ENCODE measurements at regions not wholly inside any gene's neighbourhood (a gene's known extent, or its start where the extent isn't known, plus 50 kb on each side); places are given as distances from the start of the nearest gene placed in this dataset.

DNA sequence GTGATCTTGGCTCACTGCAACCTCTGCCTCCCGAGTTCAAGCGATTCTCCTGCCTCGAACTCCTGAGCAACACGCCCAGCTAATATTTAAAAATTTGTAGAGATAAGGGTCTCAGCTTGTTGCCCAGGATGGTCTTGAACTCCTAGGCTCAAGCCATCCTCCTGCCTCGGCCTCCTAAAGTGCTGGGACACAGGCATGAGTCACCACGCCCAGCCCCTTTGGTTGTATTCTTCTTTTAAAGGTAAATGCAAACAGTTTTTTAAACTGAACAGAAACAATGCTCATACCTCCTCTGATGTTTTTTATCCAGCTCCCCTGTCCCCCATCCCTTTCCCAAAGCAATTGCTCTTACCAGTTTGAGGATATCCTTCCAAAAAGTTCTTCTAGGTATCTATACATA lies 79.5 kb upstream of the DUSP5 start:
- no peak overlapping the region for H3K4me3 ChIP-seq
- TF ChIP-seq EZH2phosphoT487 (IDR thresholded peaks at IDR 0.05; ENCODE audit: low read depth, severe bottlenecking, unreplicated experiment) (no peak), EZH2 (IDR thresholded peaks at IDR 0.05; ENCODE audit: borderline replicate concordance) (no peak)
- TF ChIP-seq, protein P1, sequence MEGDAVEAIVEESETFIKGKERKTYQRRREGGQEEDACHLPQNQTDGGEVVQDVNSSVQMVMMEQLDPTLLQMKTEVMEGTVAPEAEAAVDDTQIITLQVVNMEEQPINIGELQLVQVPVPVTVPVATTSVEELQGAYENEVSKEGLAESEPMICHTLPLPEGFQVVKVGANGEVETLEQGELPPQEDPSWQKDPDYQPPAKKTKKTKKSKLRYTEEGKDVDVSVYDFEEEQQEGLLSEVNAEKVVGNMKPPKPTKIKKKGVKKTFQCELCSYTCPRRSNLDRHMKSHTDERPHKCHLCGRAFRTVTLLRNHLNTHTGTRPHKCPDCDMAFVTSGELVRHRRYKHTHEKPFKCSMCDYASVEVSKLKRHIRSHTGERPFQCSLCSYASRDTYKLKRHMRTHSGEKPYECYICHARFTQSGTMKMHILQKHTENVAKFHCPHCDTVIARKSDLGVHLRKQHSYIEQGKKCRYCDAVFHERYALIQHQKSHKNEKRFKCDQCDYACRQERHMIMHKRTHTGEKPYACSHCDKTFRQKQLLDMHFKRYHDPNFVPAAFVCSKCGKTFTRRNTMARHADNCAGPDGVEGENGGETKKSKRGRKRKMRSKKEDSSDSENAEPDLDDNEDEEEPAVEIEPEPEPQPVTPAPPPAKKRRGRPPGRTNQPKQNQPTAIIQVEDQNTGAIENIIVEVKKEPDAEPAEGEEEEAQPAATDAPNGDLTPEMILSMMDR (IDR thresholded peaks at IDR 0.05; ENCODE audit: poor library complexity), result no peak
- whole genome bisulfite sequencing (ENCODE audit: low lambda C conversion rate, missing lambda C conversion rate), result 78% methylated on average over 6 of the region's 6 CpGs
- H3K9me3 ChIP-seq (ENCODE audit: low read depth), result no peaks in the 10 kb centered on the region
- H2AFZ ChIP-seq, result no peak overlapping the region
- H3K27ac ChIP-seq, result no peak overlapping the region
- H3K36me3 ChIP-seq (replicated peaks; ENCODE audit: insufficient read depth, low read depth), result no peaks in the 10 kb centered on the region
- no peaks in the 10 kb centered on the region for H3K27me3 ChIP-seq
- no peak overlapping the region for H3K4me2 ChIP-seq
- no peak for DNase-seq (ENCODE audit: low spot score)
- H3K79me2 ChIP-seq, result no peaks in the 10 kb centered on the region
- no peaks in the 10 kb centered on the region for H4K20me1 ChIP-seq (ENCODE audit: insufficient read depth, poor library complexity, severe bottlenecking)
- peaks cover 10% of the 10 kb centered on the region for H3K4me1 ChIP-seq (ENCODE audit: insufficient read depth)
- H3K9me2 ChIP-seq (replicated peaks; ENCODE audit: insufficient read depth), result no peaks in the 10 kb centered on the region

- no peak overlapping the region for H3K27ac ChIP-seq
- H3K36me3 ChIP-seq (replicated peaks; ENCODE audit: insufficient read depth, low read depth), result no peaks in the 10 kb centered on the region
- no peaks in the 10 kb centered on the region for H4K20me1 ChIP-seq (ENCODE audit: insufficient read depth, poor library complexity, severe bottlenecking)
- H2AFZ ChIP-seq, result no peak overlapping the region
- no peaks in the 10 kb centered on the region for H3K27me3 ChIP-seq
- no peaks in the 10 kb centered on the region for H3K9me2 ChIP-seq (replicated peaks; ENCODE audit: insufficient read depth)
- no peaks in the 10 kb centered on the region for H3K9me3 ChIP-seq (ENCODE audit: low read depth)
- H3K4me3 ChIP-seq, result no peak overlapping the region
- H3K79me2 ChIP-seq, result no peaks in the 10 kb centered on the region
- DNase-seq (ENCODE audit: low spot score), result no peak
- H3K4me2 ChIP-seq, result no peak overlapping the region
- peaks cover 7% of the 10 kb centered on the region for H3K4me1 ChIP-seq (ENCODE audit: insufficient read depth)
- WGBS (ENCODE audit: low lambda C conversion rate, missing lambda C conversion rate), result 90% methylated on average over 5 of the region's 5 CpGs
- TF ChIP-seq EZH2 (IDR thresholded peaks at IDR 0.05; ENCODE audit: borderline replicate concordance), result no peak
- TF ChIP-seq, protein P1 (IDR thresholded peaks at IDR 0.05; ENCODE audit: poor library complexity), result no peak
- TF ChIP-seq EZH2phosphoT487 (IDR thresholded peaks at IDR 0.05; ENCODE audit: low read depth, severe bottlenecking, unreplicated experiment), result no peak
These were observed 78.4 kb upstream of the DUSP5 start for GRCh38 chr10:110419265-110419664.

DNA sequence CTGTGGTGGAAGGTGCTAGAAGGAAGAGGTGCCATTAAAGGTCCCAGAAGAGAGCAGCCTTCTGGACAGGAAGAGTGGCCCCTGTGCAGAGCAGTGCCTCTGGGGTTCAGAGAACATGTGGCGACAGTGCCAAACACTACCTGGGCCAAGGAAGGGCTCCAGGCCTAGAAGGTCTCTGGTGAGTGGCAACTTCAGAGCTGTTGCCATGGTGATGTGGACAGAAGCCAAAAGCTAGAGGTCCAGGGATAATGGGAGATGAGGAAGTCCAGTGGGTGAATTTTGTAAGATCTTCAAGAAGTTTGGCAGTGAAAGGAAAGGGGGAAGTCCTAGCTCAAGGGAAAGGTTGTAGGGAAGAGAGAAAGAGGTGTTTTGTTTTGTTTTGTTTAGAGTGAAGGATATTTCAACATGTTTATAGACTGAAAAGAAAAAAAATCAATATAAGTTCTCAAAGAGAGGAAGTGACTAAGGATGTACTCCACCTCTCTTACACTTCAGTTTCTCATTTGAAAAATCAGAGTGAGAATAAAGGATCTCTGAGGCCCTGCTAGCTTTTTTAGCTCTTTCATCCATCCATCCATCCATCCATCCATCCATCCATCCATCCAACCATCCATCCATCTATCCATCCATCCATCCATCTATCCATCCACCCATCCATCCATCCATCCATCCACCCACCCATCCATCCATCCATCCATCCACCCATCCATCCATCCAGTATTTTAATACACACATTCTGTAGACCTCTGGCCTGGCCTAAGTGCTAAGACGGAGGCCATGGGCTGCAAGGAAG lies 77.1 kb upstream of the DUSP5 start:
- WGBS (ENCODE audit: low lambda C conversion rate, missing lambda C conversion rate), result 89% methylated on average over 2 of the region's 2 CpGs
- Histone ChIP-seq H3K36me3 (replicated peaks; ENCODE audit: insufficient read depth, low read depth) (no peaks in the 10 kb centered on the region), H3K9me3 (ENCODE audit: low read depth) (no peaks in the 10 kb centered on the region), H3K27me3 (no peaks in the 10 kb centered on the region), H3K27ac (no peak overlapping the region), H3K4me3 (no peak overlapping the region), H3K79me2 (no peaks in the 10 kb centered on the region), H2AFZ (no peak overlapping the region), H3K9me2 (replicated peaks; ENCODE audit: insufficient read depth) (no peaks in the 10 kb centered on the region), H3K4me2 (no peak overlapping the region), H3K4me1 (ENCODE audit: insufficient read depth) (peaks cover 7% of the 10 kb centered on the region), H4K20me1 (ENCODE audit: insufficient read depth, poor library complexity, severe bottlenecking) (no peaks in the 10 kb centered on the region)
- no peak for DNase-seq (ENCODE audit: low spot score)
- TF ChIP-seq EZH2 (IDR thresholded peaks at IDR 0.05; ENCODE audit: borderline replicate concordance) (no peak), EZH2phosphoT487 (IDR thresholded peaks at IDR 0.05; ENCODE audit: low read depth, severe bottlenecking, unreplicated experiment) (no peak)
- TF ChIP-seq, protein P1 (IDR thresholded peaks at IDR 0.05; ENCODE audit: poor library complexity), result no peak
